CD4-positive, alpha-beta T cell treated with Interleukin-17A for 4 hours (primary cell): ENCODE measurements at regions not wholly inside any gene's neighbourhood (a gene's known extent, or its start where the extent isn't known, plus 50 kb on each side); places are given as distances from the start of the nearest gene placed in this dataset.

Experiments used
- DNase-seq: peaks from one replicate; pipeline ENCODE4 v3.0.0-alpha.2; 2020; ENCODE audit warnings: mixed read lengths

- DNase-seq, result no peak
Observed at GRCh38 chr7:98514211-98515031, 102.7 kb upstream of the NPTX2 start.

- no peak for DNase-seq
Observed at GRCh38 chr7:98511175-98511574, 105.9 kb upstream of the NPTX2 start.

DNA sequence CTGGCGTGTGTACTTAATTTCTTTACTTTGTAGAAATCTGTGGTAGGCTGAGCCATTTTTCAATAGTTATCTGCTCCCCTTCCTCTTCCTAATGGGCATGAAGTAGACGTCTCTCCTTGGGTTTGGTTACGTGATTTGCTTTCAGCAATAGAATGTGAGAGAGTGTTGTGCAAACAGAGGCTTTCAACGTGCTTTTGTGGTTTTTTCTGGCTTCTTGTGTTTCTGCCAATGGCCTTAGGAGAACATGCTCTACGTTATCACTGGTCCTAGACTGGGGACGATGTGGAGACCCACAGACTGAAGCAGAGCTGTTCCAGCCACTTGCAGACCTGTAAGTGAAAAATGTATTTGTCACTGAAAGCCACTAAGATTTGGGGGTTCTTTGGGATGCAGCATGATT is 107.2 kb upstream of the NPTX2 start:
- no peak for DNase-seq

DNA sequence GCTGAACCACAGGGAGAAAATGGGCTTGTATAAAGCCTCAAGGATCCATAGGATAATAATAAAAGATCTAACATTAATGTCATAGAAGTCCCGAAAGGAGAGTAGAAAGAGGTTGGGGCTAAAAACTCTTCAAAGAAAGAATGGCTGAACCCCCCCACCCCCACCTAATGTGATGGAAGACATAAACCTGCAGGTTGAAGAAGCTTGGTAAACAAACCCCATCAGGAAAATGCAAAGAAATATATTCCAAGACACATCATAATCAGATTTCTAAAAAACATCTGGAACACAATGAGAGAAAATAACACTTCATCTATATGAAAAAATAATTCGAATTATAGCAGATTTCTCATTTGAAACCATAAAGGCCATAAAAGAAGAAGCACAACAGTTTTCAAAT is 105.6 kb upstream of the BAIAP2L1 start:
- DNase-seq, result no peak

GRCh38 chr7:98500764-98501163 is 99.9 kb upstream of the BAIAP2L1 start:
- DNase-seq, result no peak

DNA sequence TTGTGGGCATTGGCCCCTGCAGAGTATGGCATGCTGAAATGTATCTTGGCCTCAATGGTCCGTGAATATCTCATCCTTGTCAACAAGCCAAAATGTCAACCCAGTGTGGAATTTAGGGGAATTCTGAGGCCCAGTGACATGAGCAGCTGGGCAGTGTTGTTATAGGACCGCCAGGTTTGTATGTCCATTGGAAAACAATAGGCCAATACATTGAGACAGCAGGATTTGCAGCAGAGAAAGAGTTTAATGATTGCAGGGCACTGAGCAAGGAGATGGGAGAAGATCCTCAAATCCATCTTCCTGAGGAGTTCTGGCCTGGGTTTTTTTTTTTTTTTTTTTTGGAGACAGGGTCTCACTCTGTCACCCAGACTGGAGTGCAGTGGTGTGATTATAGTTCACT is 95.7 kb upstream of the BAIAP2L1 start:
- no peak for DNase-seq

DNA sequence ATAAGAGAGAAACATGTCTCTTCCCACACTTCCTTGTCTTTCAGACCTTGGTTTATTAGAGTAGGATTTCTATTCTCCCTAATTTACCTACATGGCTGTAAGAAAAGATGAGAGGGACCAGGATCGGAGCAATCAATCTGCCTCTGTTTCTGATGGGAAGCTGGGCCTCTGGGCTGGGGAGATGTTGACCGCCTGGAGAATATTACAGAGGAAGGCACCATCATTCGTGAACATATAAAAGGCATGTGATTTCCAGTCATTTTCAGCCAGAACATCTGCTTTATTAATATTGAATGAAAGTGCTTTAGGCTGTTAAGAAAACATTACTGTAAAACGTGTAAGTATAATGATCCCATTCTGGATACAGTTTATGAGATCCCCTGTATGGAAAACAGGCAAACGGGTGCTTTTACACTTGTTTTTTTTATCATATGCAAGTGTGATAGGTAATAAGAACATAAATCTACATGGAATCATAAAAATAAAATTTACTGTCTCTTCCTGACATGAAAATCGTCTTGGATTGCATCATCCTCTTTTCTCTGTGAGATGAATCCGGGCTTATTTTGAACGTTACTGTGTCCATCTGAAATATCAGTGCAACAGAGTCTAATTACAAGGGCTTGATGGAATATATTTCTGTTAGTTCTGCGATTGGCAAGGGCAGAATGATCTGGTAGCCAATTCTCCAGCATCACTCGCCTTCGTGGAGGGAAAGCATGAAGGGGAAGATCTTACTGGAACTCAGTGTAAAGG is 94.5 kb upstream of the BAIAP2L1 start:
- no peak for DNase-seq

- DNase-seq, result no peak
Observed at GRCh38 chr7:98493030-98493778, 92.3 kb upstream of the BAIAP2L1 start.

DNA sequence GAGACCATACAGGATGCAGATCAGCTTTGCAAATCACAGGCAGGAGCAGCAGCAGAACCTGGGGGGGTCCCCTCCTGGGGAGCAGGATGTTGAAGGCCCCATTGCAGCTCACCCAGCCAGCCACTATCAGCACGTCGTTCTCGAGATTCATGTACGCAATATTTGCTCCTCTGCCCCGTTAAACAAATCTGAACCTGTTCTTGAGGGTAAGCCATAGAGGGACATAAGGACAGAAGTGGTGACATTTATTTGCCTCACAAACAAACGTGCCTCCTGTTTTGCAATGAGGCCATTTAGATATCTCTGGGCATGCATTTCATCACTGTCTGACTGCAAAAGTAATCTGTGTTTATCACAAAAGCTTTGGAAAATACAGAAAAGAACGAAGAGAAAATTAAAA is 87.3 kb upstream of the BAIAP2L1 start:
- DNase-seq, result no peak

- DNase-seq, result no peak
Observed at GRCh38 chr7:98483964-98484545, 83.2 kb upstream of the BAIAP2L1 start.

GRCh38 chr7:98483276-98483963 is 82.5 kb upstream of the BAIAP2L1 start:
- DNase-seq, result no peak

DNA sequence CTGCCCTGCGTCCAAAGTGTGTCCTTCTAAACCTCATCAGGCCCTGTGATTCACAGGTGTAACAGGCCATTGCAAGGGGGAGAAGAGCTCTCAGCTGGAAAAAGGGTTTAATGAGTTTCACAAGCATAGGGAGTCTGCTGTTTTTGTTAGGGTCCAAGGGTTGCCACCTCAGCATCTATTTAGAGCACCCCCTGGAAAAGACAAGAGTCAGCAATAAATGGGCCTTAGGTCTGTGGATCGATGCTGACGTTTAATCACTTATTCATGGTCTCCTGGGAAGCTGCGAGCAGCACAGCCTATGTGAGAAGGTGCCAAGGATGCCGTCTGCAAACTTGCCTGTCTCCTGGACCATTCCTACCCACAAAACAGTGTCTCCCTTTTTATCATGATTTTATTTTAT is 78.4 kb upstream of the BAIAP2L1 start:
- no peak for DNase-seq

GRCh38 chr7:98475352-98475751 is 74.5 kb upstream of the BAIAP2L1 start:
- no peak for DNase-seq

GRCh38 chr7:98474558-98474957 is 73.7 kb upstream of the BAIAP2L1 start:
- no peak for DNase-seq

DNA sequence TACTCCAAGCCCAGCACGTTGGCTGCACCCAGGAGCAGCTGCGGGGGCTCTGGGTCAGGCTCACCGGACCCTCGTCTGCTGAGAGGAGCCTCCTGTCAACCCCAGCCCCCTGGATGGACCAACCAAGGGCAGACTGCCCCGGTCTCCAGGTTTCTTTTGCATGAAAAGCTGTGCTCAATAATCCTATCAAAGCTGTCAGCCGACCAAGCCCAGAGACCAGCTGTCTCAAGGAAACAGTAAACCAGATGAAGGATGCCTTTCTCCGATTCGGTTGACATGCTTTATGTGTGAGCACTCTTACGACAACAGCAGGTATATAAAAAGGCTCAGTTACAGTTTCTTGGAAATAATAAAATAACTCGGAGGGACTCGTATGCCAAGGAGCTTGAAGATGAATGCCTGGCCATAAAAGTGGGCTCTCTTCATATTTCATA is 71.6 kb upstream of the BAIAP2L1 start:
- DNase-seq, result no peak

DNA sequence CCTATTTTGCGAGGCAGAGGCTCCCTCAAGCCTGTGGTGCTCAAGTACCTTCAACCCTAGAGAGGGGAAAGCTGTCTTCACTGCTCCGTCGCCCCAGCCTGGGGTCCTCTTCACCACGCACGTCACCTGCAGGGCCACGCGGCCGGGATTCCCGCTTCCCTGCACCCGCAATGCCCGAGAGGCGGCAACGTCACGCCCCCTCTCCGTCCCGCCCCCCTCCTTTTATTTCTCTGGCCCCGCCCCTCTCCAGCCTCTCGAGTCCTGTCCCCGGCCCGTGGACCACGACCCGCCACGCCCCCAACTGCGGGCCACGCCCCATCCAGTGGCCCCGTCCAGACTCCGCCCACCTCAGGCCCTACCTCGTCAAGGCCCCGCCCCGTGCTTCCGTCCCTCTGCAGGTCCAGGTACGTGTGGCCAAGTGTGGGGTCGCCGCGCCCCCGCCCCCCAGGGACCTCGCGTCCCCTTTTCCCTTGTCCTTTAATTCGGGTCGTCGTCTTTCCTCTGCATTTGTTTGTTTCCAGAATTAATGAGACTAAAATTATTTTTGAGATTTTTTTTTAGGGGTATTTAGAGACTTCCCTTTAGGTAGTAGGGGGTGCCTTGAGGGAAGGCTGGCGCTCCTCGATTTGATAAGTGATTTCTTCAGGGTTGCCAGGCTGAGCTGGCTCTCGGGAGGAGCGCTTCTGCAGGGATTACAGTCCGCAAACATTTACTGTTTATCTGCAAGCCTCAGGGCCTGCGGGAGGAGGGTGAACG is 69.8 kb upstream of the BAIAP2L1 start:
- DNase-seq, result peak; percentile 26

DNA sequence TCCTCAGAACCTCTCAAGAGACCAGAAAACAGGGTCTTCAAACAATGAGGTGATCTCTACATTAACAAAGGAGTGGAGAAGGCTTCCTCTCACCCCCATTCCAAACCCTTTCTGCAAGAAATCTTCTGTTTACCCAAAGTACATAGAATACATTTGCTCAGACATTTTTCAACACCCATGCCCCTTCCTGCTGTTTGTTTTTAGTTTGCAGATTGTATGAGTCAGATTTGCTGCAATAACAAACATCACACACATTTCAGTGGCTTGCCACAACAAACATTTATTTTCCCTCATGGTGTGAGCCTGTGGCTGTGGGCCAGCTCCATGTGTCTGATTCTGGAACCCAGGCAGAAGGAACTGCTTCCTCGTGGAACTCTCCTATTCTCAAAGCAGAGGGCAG is 68.2 kb upstream of the BAIAP2L1 start:
- no peak for DNase-seq

GRCh38 chr7:98467570-98468312 is 66.9 kb upstream of the BAIAP2L1 start:
- DNase-seq, result no peak

DNA sequence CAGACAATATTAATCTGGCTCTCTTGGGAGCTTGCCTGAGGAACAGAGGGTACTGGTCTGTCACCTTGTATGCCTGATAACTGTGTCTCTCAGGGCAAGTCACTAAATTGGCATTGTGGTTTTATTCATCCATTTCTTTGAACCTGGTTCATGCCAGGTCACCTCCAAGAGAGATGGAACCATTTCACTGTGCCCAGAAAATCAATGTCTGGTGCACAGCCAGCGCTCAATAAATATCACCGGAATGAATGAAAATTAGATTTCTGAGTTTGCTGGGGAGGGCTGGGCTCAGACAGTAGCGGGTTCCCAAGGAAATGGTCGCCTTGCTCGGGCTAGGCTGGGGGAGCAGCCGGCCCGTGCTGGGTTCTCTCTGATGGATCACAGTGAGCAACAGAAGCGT is 64.1 kb upstream of the BAIAP2L1 start:
- DNase-seq, result no peak

DNA sequence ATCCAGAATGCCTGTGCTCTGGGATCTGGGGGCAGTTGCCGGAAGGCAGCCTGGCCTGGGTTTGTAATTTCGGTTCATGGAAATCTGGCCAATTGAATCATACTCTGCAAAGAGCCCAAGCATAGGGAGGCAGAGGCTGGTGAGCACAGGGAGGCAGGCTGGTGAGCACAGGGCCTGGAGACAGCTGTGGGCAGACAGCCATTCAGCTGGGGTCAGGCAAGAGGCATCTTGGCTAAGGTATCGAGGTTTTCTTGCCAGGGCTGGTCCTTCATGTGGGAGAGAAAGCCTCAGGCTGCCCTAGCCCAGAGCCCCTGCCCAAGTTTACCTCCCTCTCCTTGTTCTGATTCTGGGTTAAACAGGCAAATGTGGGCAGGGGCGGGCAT is 63.7 kb upstream of the BAIAP2L1 start:
- DNase-seq, result no peak
